Brain microvascular endothelial cell (primary cell): ENCODE measurements at regions not wholly inside any gene's neighbourhood (a gene's known extent, or its start where the extent isn't known, plus 50 kb on each side); places are given as distances from the start of the nearest gene placed in this dataset.
"Not testable (repeated sequence)": the region's sequence is repeated elsewhere in the genome, so short reads cannot be mapped to it uniquely, and the experiment has no call there.

Source experiments
- DNase-seq: peaks from one replicate; pipeline ENCODE4 v3.0.0-alpha.2; 2020
- H3K27ac ChIP-seq: fragments of 250-450 bp; sonication (Bioruptor Pico); 2 replicates; pipeline ENCODE4 v1.5.1; 2020; ENCODE audit warnings: mild to moderate bottlenecking, moderate library complexity
- H3K27me3 ChIP-seq: fragments of 250-450 bp; sonication (Bioruptor Pico); replicated peaks from 2 replicates; pipeline ENCODE4 v1.5.1; 2020; ENCODE audit warnings: mild to moderate bottlenecking
- H3K36me3 ChIP-seq: fragments of 250-450 bp; sonication (Bioruptor Pico); replicated peaks from 2 replicates; pipeline ENCODE4 v1.5.1; 2020; ENCODE audit warnings: mild to moderate bottlenecking
- H3K4me3 ChIP-seq: 2 replicates; pipeline ENCODE4 v1.5.1; 2011; ENCODE audit warnings: low read depth, mild to moderate bottlenecking, control low read depth, low read length, moderate library complexity
- CTCF ChIP-seq: IDR thresholded peaks from 2 replicates; pipeline ENCODE4 v1.5.1; 2011; ENCODE audit warnings: low read depth, mild to moderate bottlenecking, moderate library complexity, low read length, control low read depth, inconsistent platforms; ENCODE audit errors: missing control alignments
- in situ Hi-C: cut with HindIII; loops from 2 replicates; pipeline ENCODE4 v1.10.0; 2017; ENCODE audit warnings: low sequenced_read_pairs, low pct_ligation_motif_present

- Histone ChIP-seq H3K27ac (no peak overlapping the region), H3K4me3 (no peak overlapping the region), H3K36me3 (no peaks in the 10 kb centered on the region), H3K27me3 (no peaks in the 10 kb centered on the region)
- in situ Hi-C loops = no loop called here
- no peak for TF ChIP-seq CTCF
- no peak for DNase-seq
Observed at GRCh38 chr14:83173687-83174086, 1640.0 kb upstream of the SEL1L start.

DNA sequence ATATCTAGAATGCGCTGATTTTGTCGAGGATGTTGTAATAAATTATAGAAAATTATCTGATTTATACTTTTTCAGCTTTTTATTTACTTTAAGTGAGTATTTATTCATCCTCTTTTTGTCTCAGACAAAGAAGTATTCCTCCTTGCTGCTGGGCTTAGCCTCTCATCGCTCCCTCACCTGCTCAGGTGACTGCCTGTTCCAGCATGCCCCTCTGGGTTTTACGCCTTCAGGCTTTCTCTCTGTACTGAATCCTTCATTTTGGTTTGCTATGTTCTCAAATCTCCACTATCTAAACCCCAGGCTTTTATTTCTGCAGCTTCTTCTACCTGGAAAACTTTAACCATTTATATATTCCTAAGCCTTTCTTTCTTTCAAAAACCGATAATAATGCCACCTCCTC, 1650.9 kb upstream of the SEL1L start:
- in situ Hi-C loops = no loop called here
- TF ChIP-seq CTCF = no peak

GRCh38 chr14:83188311-83188710, 1654.7 kb upstream of the SEL1L start:
- H3K36me3 ChIP-seq, H3K27me3 ChIP-seq, H3K4me3 ChIP-seq, in situ Hi-C loops, DNase-seq, H3K27ac ChIP-seq: not testable (repeated sequence)

More for the DNA sequence above, 1650.9 kb upstream of the SEL1L start:
- no peak for DNase-seq
- no peak overlapping the region for H3K4me3 ChIP-seq
- no peak overlapping the region for H3K27ac ChIP-seq
- no peaks in the 10 kb centered on the region for H3K36me3 ChIP-seq
- no peaks in the 10 kb centered on the region for H3K27me3 ChIP-seq

DNA sequence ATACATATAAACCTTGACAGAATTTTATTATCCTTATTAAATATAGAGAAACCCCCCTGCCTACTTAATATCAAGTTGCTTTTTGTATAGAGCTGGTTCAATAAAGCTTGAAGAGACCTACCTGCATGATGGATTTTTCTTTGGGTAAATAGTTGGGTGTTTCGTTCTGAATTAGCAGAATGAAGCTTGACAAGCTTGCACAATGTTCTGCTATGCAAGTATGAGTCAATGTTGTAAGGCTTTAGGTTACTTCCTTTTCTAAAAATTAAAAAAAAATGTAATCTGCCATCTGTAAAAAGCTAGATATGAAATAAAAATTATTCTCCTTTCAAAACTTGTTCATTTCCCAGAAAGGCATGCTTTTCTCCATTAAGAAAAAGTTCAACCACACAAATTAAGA, 1662.6 kb upstream of the SEL1L start:
- Histone ChIP-seq H3K27ac (no peak overlapping the region), H3K27me3 (no peaks in the 10 kb centered on the region), H3K36me3 (no peaks in the 10 kb centered on the region), H3K4me3 (no peak overlapping the region)
- DNase-seq = no peak
- in situ Hi-C loops = no loop called here
- TF ChIP-seq CTCF = no peak

GRCh38 chr14:83197271-83197670, 1663.6 kb upstream of the SEL1L start:
- H3K36me3 ChIP-seq = no peaks in the 10 kb centered on the region
- no peak for TF ChIP-seq CTCF
- no peak overlapping the region for H3K27ac ChIP-seq
- H3K4me3 ChIP-seq = no peak overlapping the region
- no peaks in the 10 kb centered on the region for H3K27me3 ChIP-seq
- in situ Hi-C loops = no loop called here
- DNase-seq = no peak

DNA sequence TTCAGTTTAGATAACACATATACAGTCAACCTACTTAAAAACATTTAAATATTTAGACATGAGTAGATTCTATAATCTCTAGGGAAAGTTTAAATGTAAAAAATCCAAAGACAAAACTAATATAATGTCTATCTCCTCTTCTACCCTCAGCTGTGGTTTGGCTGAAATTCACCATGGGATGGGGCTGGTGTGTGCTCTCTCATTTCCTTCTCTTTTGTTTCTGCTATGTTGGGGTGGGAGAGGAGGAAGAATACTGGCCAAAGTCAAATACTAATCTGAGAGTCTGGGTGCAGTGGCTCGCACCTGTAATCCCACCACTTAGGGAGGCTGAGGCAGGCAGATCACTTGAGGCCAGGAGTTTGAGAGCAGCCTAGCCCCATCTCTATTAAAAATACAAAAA, 1673.9 kb upstream of the SEL1L start:
- no peaks in the 10 kb centered on the region for H3K27me3 ChIP-seq

More for the DNA sequence above, 1673.9 kb upstream of the SEL1L start:
- no peak for DNase-seq
- no peak overlapping the region for H3K4me3 ChIP-seq
- TF ChIP-seq CTCF = no peak
- H3K36me3 ChIP-seq = no peaks in the 10 kb centered on the region
- no peak overlapping the region for H3K27ac ChIP-seq
- in situ Hi-C loops = no loop called here
